C1 segment of cervical spinal cord (tissue), 14 donors: ENCODE measurements at regions not wholly inside any gene's neighbourhood (a gene's known extent, or its start where the extent isn't known, plus 50 kb on each side); places are given as distances from the start of the nearest gene placed in this dataset.
A peak's percentile ranks its signal among the peaks of the same experiment; 100 is the strongest.

Source experiments
- DNase-seq, 14 donors: peaks; one replicate each; lab custom pipeline; 2025; lab: John Stamatoyannopoulos, UW

DNA sequence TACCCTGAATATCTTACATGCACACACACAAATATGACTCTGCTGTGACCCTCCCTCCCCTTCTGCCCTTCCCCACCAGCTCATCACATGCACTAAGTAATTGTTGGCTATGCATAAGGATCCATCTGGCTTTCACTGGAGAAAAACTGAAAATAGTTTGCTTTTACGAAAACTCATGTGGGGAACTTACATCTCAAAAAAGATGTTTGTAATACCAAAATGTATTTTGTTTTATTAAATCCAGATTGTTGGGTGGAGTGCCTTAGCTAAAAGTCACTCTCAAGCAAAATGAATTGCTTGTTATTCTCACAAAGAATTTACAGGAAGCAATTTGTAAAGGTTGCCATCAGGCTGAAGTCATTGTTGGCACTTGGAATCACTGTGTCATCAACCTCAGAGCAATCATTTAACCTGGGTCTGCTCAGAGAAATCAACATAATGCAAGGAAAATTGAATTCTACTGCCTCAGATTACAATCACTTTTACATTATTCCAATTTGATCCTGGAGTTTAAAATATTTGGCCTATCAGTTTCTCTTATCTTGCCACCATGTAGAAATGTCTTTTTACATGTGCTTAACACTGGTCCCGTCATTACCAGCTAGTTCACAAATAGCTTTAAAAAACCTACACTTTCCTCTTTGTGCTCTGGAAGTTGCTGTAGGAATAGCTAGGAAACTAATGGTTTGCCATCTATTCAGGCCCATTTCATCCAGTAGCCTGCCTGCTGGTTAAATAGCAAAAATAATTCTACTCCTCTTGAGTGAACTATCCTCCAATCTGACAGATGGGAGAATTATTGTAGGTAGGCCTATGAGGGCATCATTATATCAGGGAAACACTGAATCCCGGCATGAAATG, 90.3 kb upstream of the TMEM17 start:
- no peak for DNase-seq

- no peak for DNase-seq
These were observed 89.5 kb upstream of the TMEM17 start for GRCh38 chr2:62595474-62595873.

GRCh38 chr2:62593825-62594224, 87.8 kb upstream of the TMEM17 start:
- DNase-seq: no peak

- no peak for DNase-seq
These were observed 85.5 kb upstream of the TMEM17 start for GRCh38 chr2:62591491-62591890.

- DNase-seq: peak in 3 of 14 donors; percentile 4 to 20 (median 9)
These were observed 83.8 kb upstream of the TMEM17 start for GRCh38 chr2:62589691-62590356.

DNA sequence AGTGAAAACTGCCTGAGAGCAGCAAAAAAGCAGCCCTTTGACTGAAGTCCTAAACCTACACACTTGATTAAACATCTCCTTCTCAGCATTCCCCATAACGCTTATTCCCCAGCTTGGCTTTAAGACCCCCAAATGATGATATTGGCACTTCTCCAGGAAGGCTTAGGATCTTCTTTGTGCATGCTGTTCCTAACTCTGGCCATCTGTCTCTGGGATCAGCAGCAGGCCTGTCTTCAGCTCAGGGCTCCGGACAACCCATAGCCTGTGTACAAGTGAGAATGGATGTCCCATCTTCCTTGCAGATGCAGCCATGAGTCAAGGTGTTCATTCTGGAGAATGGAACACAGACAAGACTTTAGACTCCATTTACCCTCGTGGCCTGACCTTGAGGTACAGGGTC, 81.6 kb upstream of the TMEM17 start:
- DNase-seq: no peak

- DNase-seq: no peak
These were observed 81.0 kb upstream of the TMEM17 start for GRCh38 chr2:62586981-62587380.

DNA sequence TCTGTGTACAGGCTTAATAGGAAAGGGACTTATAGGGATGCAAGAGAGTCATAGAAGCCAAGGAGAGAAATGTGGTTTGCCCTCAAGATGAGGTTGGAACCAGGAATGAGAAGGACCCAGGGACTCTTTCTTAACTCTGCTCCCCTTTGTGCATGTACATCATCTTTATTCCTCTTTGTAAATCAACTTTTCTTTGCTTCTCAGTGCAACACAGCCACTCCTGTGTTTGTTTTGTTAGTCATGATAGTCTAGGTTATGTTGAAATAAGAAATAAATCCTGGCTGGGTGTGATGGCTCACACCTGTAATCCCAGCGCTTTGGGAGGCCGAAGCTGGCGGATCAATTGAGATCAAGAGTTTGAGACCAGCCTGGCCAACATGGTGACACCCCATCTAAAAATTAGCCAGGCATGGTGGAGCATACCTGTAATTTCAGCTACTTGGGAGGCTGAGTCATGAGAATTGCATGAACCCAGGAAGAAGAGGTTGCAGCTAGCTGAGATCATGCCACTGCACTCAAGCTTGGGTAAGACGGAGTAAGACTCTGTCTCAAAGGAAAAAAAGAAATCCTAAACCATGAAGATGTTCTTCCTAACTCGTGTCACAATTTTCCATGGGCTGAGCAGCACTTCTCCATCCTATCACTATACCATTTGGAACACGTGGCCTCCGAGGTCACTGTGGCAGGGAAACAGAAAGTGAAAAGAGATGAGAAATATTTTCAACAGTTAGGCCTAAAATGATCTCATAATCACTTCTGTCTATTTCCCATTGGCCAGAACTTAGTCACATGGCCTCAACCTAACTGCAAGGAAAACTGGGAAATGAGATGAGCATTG, 73.0 kb upstream of the TMEM17 start:
- no peak for DNase-seq

DNA sequence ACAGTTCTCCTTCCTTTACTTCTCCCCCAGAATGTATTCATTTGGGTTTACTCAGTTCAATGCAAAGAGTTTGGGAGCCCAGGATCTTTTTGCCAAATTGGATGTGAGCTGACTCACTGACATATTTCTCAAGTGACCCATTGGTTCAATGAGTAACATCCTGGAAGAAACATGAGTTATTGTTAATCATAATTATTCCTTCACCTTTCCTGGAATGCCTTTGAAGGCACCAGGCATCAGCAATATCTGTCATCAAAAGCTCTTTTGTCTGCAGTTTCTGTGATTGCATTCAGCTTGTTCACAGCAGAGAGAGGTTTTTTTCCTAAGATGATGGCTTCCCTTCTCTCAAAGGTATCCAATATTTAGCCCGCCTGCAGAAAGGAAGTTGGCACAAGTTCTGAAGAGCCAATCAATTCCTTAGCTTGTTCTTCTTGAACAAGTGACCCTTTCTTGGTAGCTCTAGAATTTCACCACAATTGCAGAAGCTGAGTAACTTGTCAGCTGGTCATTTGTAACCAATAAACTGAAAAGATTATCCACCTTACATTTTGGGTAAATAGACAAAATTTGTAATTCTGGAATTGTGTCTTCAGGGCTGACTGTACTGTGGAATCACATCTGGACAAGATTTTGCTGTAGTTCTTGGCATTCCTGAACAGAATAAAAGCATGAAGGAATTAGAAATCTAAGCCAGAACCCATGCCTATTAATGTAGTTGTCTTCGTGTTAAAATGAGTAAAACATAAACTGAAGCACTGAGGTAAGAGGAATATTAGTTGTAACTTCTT, 72.2 kb upstream of the TMEM17 start:
- DNase-seq: no peak

DNA sequence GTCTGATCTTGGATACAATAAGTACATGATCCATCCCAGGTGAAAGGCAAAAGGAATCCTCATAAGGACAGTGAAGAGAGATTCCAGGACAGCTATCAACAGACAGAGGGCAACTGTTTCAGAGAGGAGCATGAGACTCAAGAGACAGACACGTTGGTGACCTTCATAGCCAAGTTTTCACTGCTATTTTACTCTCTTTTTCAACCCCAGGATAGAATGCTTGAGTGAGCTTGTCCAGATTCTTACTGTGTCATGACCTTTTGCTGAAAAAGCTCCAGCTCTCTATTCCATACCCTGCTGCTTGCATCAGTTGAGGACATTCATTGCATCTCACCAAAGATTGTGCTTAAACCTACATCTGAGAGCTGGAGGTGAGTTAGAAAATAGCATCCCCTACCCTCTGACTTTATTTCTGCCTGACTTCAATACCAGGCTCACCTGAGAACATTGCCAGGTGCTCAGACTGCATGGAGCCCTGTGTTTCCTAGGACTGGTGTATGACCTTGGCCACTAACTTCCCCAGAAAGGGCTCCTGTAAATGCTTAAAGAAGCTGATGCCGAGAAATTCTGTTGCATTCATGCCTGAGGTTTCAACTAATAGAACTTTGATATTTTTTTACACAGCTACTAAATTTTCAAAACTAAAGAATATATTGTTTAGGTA, 70.4 kb upstream of the TMEM17 start:
- DNase-seq: no peak

- DNase-seq: no peak
These were observed 67.9 kb upstream of the TMEM17 start for GRCh38 chr2:62573936-62574335.

GRCh38 chr2:62573137-62573731, 67.2 kb upstream of the TMEM17 start:
- DNase-seq: no peak

DNA sequence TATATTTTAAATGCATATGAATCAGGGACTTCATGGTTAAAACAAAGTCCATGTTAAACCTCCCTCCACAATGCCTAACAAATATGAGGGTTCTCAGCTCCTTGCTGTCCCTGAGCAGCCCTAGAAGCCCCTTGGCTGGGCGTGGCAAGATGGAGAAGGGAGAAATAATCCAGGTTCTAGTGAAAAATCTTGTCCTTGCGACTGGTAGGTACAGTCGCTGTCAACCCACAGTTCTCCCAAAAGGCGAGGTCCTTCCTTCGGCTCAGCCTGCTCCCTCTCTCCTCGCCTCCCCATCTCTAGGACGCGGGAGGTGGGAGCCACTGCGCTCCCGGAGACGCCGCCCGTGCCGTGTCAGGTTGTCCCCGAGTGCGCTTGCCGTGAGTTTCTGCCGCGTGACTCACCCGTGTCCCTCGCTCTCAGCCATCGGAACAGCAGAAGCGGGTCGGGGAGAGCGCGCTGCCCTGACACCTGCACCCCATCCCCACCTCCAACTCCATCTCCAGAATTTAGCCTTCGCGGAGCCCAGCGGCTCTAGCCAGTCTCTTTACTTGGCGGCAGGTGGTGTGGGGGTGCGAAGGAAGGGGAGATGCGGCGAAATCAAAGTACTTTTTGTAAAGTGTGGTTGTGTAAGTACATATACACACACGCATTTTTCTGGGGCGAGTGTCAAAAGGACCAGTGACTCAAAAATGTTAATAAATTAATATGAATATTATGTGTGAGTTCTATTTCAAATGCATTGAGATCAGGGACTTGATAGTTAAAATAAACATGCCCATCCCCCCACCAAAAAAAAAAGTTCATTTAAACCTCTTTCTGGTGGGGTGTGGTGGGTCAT, 65.1 kb upstream of the TMEM17 start:
- DNase-seq: no peak

GRCh38 chr2:62569907-62570841, 64.2 kb upstream of the TMEM17 start:
- no peak for DNase-seq

DNA sequence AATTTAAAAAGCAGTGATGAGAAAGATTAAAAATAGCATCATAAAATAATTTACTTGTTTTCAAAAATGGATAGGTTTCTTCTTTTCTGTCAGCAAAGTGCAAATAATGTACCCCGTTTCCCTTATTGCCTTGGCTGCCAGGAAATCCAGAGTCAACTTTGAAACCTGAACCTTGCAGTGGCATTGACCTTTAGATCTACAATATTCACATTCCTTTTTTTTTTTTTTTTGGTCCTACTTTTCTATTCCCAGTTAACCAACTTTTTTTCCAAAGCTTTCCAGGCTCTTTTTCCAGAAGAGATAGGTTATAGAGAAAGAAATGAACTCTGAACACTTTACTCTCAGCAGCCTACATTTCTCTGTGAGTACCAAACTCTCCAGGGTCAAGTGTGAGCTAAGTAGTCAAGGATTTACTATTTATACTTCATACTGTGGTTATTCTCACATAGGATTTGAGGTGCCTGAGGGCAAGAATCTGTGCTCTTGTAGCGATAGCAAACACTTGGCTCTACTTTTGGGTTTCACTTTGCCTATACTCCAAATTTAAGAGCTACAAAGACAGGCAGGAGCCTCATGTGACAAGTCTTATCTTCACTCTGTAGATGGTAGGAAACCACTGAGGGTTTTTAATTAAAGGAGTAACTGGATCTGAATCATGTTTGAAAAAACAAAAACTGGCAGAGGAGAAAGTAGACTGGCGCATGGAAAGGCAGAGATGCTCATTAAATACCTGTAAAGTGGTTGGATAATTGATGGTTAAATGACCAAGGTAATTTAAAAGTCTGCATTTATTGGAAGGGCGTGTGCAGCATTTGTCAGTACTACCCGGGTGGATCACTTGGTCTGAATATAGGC, 63.2 kb upstream of the TMEM17 start:
- DNase-seq: no peak

DNA sequence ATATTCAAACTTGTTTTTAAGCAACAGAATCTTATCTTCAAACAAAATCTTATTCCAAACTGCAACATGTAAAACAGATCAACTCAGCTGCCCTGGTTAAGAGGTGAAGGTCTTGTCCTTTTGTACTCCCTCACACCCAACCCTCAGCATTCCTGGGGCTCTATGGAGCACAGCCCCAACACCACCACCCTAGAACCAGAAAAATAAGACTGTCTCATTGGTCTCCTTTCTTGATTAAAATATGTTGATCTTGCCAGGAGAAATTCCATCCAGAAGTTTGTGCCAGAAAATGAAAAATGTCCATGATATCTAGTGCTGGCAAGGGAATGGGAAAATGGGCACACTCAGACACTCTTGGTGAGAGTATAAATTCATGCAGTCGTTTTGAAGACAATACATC, 62.1 kb upstream of the TMEM17 start:
- DNase-seq: no peak

DNA sequence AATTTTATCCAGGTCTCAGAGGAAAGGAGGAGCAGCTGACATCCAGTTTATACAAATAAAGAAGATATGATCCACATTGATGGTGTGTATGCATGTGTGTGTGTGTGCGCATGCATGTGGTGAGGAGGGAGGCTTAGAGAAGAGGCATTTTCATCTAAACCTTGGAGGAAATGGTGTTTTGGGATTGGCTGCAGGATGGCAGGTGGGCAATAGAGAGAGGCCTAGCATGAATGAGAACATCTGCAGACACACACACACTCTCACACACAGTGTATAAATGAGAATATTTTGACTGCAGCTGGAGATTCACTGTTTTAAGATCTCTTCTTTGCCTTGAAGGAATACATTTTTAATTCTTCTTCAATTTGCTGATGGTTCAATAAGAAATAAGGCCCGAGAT, 61.7 kb upstream of the TMEM17 start:
- DNase-seq: no peak

DNA sequence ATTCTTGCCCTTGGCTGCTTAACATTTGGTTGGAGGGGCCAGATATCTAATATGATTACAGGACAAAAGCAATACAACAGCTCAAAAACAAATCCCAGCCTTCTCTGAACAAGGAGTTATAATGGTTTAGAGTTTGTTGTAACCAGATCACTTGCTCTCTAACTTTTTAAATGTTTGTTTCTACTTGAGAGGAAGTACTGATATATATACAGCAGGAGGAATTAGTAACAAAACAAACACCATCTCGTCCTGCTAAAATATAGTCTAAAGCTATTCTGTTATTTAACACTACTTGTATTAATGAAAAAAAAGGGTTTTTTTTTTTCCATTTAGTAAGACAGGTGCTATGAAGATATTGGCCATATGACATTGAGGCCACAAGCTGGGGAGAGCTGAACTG, 60.9 kb upstream of the TMEM17 start:
- no peak for DNase-seq
